T-helper 2 cell treated with Interferon-gamma antibody and Interleukin-4, amounts not matched to agents 5 μg/mL and 100 μg/mL, for 36 hours (primary cell): ENCODE measurements at regions not wholly inside any gene's neighbourhood (a gene's known extent, or its start where the extent isn't known, plus 50 kb on each side); places are given as distances from the start of the nearest gene placed in this dataset.

ENCODE experiments used
- DNase-seq: peaks from one replicate; pipeline ENCODE4 v3.0.0; 2021; ENCODE audit warnings: low spot score
- H3K27ac Mint-ChIP-seq: one replicate; pipeline ENCODE4 v1.8.0; 2021; ENCODE audit warnings: mild to moderate bottlenecking, mixed read lengths
- H3K27me3 Mint-ChIP-seq: one replicate; pipeline ENCODE4 v1.8.0; 2021; ENCODE audit warnings: low read depth, mixed read lengths
- H3K36me3 Mint-ChIP-seq: one replicate; pipeline ENCODE4 v1.8.0; 2021; ENCODE audit warnings: low read depth, mixed read lengths
- H3K4me1 Mint-ChIP-seq: one replicate; pipeline ENCODE4 v1.8.0; 2021; ENCODE audit warnings: low read depth, mixed read lengths
- H3K4me3 Mint-ChIP-seq: one replicate; pipeline ENCODE4 v1.8.0; 2022; ENCODE audit warnings: mild to moderate bottlenecking, moderate library complexity, mixed read lengths
- H3K9me3 Mint-ChIP-seq: one replicate; pipeline ENCODE4 v1.8.0; 2021; ENCODE audit warnings: mixed read lengths

- no peaks in the 10 kb centered on the region for H3K36me3 Mint-ChIP-seq
- DNase-seq = no peak
- H3K27ac Mint-ChIP-seq = no peak overlapping the region
- H3K27me3 Mint-ChIP-seq = no peaks in the 10 kb centered on the region
- no peak overlapping the region for H3K4me3 Mint-ChIP-seq
- no peaks in the 10 kb centered on the region for H3K9me3 Mint-ChIP-seq
- no peaks in the 10 kb centered on the region for H3K4me1 Mint-ChIP-seq
Observed at GRCh38 chr21:27704567-27705166, 737.8 kb upstream of the ADAMTS5 start.

- Mint-ChIP-seq H3K27me3 (no peaks in the 10 kb centered on the region), H3K27ac (no peak overlapping the region), H3K9me3 (no peaks in the 10 kb centered on the region), H3K4me1 (no peaks in the 10 kb centered on the region), H3K36me3 (no peaks in the 10 kb centered on the region), H3K4me3 (no peak overlapping the region)
- no peak for DNase-seq
Observed at GRCh38 chr21:27703791-27704190, 736.9 kb upstream of the ADAMTS5 start.

- Mint-ChIP-seq H3K4me1 (no peaks in the 10 kb centered on the region), H3K27ac (no peak overlapping the region), H3K27me3 (no peaks in the 10 kb centered on the region), H3K9me3 (no peaks in the 10 kb centered on the region), H3K36me3 (no peaks in the 10 kb centered on the region), H3K4me3 (no peak overlapping the region)
- peak; percentile 43 for DNase-seq
Observed at GRCh38 chr21:27700974-27701614, 734.2 kb upstream of the ADAMTS5 start.

GRCh38 chr21:27695246-27695645 lies 728.4 kb upstream of the ADAMTS5 start:
- no peak overlapping the region for H3K4me3 Mint-ChIP-seq
- no peak overlapping the region for H3K27ac Mint-ChIP-seq
- H3K27me3 Mint-ChIP-seq = no peaks in the 10 kb centered on the region
- H3K9me3 Mint-ChIP-seq = no peaks in the 10 kb centered on the region
- H3K4me1 Mint-ChIP-seq = no peaks in the 10 kb centered on the region
- no peaks in the 10 kb centered on the region for H3K36me3 Mint-ChIP-seq
- no peak for DNase-seq

GRCh38 chr21:27694667-27695066 lies 727.8 kb upstream of the ADAMTS5 start:
- Mint-ChIP-seq H3K4me3 (no peak overlapping the region), H3K27me3 (no peaks in the 10 kb centered on the region), H3K4me1 (no peaks in the 10 kb centered on the region), H3K27ac (no peak overlapping the region), H3K36me3 (no peaks in the 10 kb centered on the region), H3K9me3 (no peaks in the 10 kb centered on the region)
- DNase-seq = no peak

GRCh38 chr21:27693376-27693775 lies 726.5 kb upstream of the ADAMTS5 start:
- Mint-ChIP-seq H3K9me3 (peaks cover 1% of the 10 kb centered on the region), H3K27ac (no peak overlapping the region), H3K4me3 (no peak overlapping the region), H3K4me1 (no peaks in the 10 kb centered on the region), H3K27me3 (no peaks in the 10 kb centered on the region), H3K36me3 (no peaks in the 10 kb centered on the region)
- no peak for DNase-seq

GRCh38 chr21:27691516-27691915 lies 724.6 kb upstream of the ADAMTS5 start:
- DNase-seq = no peak
- Mint-ChIP-seq H3K27me3 (no peaks in the 10 kb centered on the region), H3K36me3 (no peaks in the 10 kb centered on the region), H3K9me3 (peaks cover 8% of the 10 kb centered on the region), H3K27ac (no peak overlapping the region), H3K4me3 (no peak overlapping the region), H3K4me1 (no peaks in the 10 kb centered on the region)

- H3K9me3 Mint-ChIP-seq = peaks cover 8% of the 10 kb centered on the region
- no peak overlapping the region for H3K4me3 Mint-ChIP-seq
- no peak overlapping the region for H3K27ac Mint-ChIP-seq
- H3K36me3 Mint-ChIP-seq = no peaks in the 10 kb centered on the region
- no peaks in the 10 kb centered on the region for H3K4me1 Mint-ChIP-seq
- no peaks in the 10 kb centered on the region for H3K27me3 Mint-ChIP-seq
- DNase-seq = no peak
Observed at GRCh38 chr21:27691006-27691405, 724.1 kb upstream of the ADAMTS5 start.

GRCh38 chr21:27690426-27690825 lies 723.5 kb upstream of the ADAMTS5 start:
- Mint-ChIP-seq H3K27me3 (no peaks in the 10 kb centered on the region), H3K9me3 (peaks cover 8% of the 10 kb centered on the region), H3K4me3 (no peak overlapping the region), H3K27ac (no peak overlapping the region), H3K36me3 (no peaks in the 10 kb centered on the region), H3K4me1 (no peaks in the 10 kb centered on the region)
- no peak for DNase-seq

- Mint-ChIP-seq H3K27ac (no peak overlapping the region), H3K36me3 (no peaks in the 10 kb centered on the region), H3K27me3 (no peaks in the 10 kb centered on the region), H3K4me3 (no peak overlapping the region), H3K4me1 (no peaks in the 10 kb centered on the region), H3K9me3 (peaks cover 8% of the 10 kb centered on the region)
- DNase-seq = no peak
Observed at GRCh38 chr21:27688773-27689172, 721.9 kb upstream of the ADAMTS5 start.

- Mint-ChIP-seq H3K36me3 (no peaks in the 10 kb centered on the region), H3K4me1 (no peaks in the 10 kb centered on the region), H3K4me3 (no peak overlapping the region), H3K27me3 (no peaks in the 10 kb centered on the region), H3K9me3 (peaks cover 6% of the 10 kb centered on the region), H3K27ac (no peak overlapping the region)
- no peak for DNase-seq
Observed at GRCh38 chr21:27683292-27683691, 716.4 kb upstream of the ADAMTS5 start.

- Mint-ChIP-seq H3K4me3 (no peak overlapping the region), H3K4me1 (no peaks in the 10 kb centered on the region), H3K9me3 (no peaks in the 10 kb centered on the region), H3K27me3 (no peaks in the 10 kb centered on the region), H3K36me3 (no peaks in the 10 kb centered on the region), H3K27ac (no peak overlapping the region)
- DNase-seq = no peak
Observed at GRCh38 chr21:27681841-27682240, 715.0 kb upstream of the ADAMTS5 start.

GRCh38 chr21:27681038-27681437 lies 714.1 kb upstream of the ADAMTS5 start:
- no peak for DNase-seq
- H3K4me3 Mint-ChIP-seq = no peak overlapping the region
- H3K4me1 Mint-ChIP-seq = no peaks in the 10 kb centered on the region
- no peak overlapping the region for H3K27ac Mint-ChIP-seq
- H3K36me3 Mint-ChIP-seq = no peaks in the 10 kb centered on the region
- no peaks in the 10 kb centered on the region for H3K9me3 Mint-ChIP-seq
- H3K27me3 Mint-ChIP-seq = no peaks in the 10 kb centered on the region

GRCh38 chr21:27680181-27680580 lies 713.3 kb upstream of the ADAMTS5 start:
- Mint-ChIP-seq H3K36me3 (no peaks in the 10 kb centered on the region), H3K9me3 (no peaks in the 10 kb centered on the region), H3K4me1 (no peaks in the 10 kb centered on the region), H3K4me3 (no peak overlapping the region), H3K27me3 (no peaks in the 10 kb centered on the region), H3K27ac (no peak overlapping the region)
- no peak for DNase-seq

- Mint-ChIP-seq H3K27me3 (no peaks in the 10 kb centered on the region), H3K4me1 (no peaks in the 10 kb centered on the region), H3K36me3 (no peaks in the 10 kb centered on the region), H3K4me3 (no peak overlapping the region), H3K27ac (no peak overlapping the region), H3K9me3 (no peaks in the 10 kb centered on the region)
- no peak for DNase-seq
Observed at GRCh38 chr21:27678511-27678910, 711.6 kb upstream of the ADAMTS5 start.
